ENCODE measurements at regions not wholly inside any gene's neighbourhood (a gene's known extent, or its start where the extent isn't known, plus 50 kb on each side); places are given as distances from the start of the nearest gene placed in this dataset.

DNA sequence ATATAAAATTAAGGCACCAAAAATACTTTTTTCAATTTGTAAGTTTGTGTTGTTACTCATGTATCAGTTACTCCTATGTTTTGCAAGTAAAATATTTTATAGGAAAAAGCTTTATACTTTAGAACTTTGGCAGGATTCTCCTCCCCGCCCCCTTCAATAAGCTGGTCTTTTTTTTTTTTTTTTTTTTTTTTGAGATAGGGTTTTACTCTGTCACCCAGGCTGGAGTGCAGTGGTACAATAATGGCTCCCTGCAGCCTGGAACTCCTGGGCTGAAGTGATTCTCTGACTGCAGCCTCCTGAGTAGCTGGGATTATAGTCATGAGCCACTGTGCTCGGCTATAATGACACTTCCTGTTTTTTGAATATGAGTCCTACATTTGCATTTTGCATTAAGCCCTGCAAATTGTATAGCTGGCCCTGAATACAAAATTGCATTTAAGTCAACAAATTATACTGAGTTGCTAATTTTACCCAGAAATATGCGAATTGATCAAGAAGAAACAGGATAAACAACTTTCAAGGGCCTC is 192.9 kb downstream of the PIK3R1 start:
- no peak for DNase-seq

DNA sequence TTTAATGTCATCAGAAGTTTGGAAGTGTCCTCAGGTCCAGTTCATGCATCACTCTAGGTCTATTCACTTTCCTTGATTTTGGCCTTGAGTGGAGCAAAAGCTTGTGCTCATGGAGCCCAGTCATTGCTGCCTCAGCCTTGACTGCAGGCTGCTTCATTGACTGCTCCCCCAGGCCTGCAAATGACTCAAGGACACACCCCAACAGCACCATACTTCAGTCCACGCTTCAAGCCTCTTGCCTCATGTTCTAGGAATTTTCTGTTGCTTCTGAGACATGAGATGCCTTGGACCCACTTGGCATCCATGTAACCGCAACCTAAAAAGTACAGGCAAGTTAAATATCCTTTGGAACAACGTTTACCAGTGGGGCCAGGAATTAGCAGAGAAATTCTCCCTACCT is 193.7 kb downstream of the PIK3R1 start:
- no peak for DNase-seq

DNA sequence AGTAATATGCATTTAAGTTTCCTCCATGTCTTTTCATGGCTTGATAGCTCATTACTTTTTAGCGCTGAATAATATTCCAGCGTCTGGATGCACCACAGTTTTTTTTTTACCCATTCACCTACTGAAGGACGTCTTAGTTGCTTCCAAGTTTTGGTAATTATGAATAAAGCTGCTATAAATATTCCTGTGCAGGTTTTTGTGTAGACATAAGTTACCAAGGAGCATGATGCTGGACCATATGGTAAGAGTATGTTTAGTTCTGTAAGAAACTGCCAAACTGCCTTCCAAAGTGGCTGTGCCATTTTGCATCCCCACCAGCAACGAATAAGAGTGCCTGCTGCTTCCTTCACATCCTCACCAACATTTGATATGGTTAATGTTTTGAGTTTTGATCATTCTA is 195.6 kb downstream of the PIK3R1 start:
- DNase-seq, result no peak

DNA sequence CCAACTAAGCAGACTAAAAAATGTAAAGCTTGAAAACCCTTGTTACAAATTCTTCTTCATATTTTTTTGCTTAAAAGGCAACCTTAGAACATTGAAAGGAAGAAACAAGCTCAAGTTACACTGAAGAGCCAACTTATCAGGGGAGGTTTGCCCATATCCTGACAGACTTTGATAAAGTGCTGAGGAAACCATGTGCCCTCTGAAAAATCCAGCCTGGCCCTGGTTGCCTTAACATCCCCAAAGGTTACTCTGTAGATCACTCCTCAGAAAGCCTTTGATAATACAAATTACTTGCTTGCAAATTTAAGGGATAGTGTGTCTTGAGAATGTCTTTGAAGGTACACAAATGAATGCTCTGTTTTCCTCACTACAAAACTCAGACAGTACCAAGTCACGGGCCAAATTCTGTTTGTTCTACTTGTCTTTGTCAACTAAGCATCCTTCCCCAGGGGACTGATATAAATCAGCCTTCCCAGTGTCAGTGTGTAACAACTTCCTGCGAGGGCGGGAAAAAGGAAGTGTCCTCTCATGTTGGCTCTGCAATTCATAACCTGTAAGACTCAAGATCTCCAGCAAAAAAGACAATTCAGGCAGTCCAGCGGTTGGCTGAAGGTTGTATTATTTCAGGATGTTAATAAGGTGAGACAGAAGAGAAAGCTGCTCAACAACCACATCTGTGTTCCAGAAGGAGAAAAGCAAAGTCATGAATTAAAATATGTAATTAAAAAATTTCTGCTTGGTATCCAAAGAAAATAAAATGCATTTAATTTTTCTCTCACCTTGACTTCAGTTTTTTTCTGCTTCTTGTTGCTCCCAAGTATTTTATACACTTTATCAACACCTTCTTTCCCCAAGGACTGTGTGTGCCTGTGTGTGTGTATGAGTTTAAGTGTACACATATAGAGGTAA is 199.9 kb downstream of the PIK3R1 start:
- no peak for DNase-seq

DNA sequence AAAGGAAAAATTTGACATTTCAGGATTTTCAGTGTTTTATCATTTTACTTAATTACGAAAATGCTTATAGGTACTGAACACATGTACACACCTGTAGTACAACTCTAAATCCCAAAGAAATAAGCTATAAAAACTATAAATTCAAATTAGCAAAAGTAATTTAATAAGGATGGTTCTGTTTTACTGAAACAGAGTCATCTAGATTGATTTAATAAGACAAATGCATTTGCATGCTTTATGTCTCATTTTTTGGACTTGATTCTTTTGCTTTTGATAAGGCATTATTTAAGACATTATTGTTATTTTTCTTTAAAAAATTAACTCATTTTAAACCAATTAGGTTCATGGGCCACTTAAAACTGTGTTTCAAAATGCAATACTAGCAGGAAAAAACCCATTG is 201.2 kb downstream of the PIK3R1 start:
- DNase-seq, result no peak

DNA sequence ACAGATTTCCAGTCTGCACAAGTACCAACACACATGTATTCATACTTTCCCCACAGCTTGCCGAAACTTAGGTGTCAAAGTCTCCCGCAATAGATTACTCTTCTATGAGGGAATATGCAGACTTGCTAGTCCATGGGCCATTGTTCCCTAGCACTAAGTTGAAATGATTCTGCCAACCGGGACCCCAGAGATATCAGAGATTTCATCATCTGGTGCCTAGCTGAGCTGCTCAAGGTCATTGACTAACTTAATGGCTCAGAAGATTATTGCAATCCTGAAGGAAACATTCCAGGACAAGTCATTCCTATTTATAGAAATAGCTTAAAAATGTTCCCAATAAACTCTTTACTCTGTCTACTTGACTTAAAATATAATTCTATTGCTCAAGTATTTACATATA is 202.6 kb downstream of the PIK3R1 start:
- DNase-seq, result no peak

DNA sequence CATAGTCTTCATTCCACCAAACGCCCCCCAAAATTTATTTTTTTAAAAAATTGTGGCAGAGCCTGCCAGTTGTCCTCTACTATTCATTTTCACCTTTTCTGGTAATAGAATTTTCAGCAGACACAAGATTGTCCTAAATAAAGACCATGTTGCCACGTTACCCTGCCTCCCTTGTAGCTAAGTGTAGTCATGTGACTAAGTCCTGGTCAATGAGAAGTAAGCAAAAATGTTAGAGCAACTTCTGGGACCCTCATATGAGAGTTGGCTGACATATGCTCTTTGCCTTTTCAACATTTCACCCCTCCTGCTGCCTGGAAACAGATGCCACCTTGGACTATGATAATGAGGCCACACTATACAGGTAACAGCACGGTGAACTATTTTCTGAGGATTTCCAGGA is 203.1 kb downstream of the PIK3R1 start:
- DNase-seq, result no peak

DNA sequence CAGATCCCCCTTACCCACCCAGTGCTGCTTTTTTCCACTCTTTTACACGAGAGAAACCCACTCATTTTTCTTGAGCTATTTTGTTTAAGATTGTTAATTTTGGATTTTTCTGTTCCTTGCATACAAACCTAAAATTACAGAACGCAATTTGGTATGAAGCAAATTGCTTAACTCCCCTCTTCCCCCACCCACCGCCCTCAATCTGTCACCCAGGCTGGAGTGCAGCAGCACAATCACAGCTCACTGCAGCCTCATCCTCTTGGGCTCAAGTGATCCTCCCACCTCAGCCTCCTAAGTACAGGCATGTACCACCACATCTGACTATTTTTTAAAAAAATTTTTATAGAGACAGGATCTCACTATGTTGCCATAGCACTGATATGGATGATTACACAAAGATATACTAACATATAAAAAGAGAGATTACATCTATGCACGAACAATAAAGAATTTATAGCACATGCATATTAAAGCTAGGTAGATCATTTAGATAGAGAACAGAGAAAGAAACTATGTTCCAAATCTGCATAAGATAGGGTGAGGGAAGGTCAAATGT is 203.6 kb downstream of the PIK3R1 start:
- no peak for DNase-seq

DNA sequence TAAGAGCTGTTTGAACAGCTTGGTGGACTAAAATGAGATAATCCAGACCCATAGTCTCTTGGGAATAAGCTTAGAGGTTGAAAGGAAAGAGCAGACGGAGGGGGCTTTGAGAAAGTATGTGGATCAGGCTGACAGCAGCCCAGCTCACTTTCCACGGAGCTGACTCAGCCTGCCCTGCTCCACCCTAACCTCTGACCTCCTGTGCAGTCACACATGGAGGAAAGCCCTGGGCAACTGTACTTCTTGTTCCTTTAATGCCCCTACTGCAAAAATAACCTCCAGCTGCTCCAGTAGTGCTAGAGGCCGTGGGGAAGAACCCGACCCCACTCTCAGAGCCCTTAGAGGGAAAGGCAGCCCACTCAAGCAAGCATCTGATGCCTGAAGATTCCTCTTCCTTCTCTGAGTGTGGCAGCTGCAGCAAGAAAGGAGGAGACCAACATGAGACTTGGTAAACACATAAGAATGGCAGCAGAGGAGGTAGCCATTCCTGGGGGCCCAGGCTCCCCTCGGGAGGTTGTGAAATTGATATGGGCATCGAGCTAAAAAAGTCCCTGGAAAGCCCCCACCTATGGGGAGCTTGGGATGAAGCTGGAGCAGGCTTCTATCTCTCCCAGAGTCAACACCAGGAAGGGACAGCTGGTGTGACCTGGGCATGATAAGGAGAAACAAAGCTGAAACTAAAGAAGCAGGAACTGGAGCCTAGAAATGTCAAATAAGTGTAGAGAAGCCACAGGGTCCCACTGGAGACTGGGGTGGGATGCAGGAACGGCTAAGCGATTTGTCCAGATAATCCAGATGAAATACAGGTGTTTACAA is 204.3 kb downstream of the PIK3R1 start:
- no peak for DNase-seq

DNA sequence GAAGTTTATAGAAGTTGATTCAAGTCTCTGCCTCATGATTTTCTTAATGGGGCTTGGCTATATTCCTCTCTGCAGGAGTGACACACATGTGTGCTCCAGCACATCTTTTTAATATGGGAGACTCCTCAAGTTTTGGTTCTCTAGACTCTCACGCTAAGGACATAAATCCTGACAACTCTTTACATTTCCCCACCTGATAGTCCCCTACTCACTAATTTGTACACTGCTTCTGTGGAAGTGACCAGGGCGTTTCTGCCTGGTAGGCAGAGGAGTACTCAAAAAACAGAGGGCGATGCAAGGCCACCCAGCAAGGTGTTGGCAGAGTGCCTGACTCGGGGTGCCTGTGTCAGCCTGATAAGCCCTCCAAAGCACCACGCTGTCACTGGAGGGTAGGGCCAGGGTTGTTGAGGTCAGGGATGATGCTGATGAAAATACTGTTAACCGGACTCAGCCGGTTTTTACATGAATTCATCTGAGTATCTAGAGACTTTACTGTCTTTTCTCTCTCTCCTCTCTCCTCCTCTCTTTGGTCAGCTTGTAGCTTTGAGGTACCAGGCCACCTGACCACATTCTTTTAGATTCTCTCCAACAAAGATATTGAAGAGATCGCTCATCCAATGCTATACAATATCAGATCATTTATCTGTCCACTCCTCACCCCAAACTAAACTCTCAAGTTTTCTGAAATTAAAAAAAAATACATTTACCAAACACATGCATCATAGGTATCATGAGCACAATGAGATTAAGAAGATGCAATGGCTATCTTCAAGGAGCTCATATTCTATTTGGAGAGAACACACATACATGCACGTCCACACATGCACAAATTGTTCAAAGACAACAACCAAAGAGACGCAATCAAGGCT is 205.2 kb downstream of the PIK3R1 start:
- DNase-seq, result no peak

DNA sequence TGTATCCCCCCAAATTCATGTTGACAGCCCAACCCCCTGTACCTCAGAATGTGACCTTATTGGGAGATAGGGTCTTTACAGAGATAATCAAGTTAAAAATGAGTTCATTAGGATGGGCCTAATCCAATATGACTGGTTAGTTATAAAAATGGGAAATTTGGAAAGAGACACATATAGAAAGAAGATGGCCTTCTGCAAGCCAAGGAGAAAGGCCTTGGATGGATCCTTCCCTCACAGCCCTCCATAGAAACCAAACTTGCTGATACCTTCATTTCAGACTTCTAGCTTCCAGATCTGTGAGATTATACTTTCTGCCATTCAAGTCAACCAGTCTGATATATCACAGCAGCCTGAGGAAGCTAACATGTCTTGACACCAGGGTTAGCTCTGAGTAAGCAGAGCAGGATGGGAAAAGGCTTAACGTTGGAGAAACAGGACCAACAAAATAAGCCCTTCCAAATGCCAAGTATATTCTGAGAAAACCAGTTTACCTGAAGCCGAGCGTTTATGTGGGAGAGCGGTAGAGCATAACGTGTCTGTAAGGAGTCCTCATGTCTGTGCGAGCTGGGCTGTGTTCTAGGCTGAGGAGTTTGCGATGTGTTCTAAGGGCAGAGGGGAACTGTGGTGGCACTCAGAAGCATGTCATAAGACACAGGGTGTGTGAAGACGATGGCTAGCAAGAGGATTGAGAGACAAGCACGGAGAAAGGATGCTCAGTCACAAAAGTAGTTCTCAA is 206.1 kb downstream of the PIK3R1 start:
- no peak for DNase-seq

DNA sequence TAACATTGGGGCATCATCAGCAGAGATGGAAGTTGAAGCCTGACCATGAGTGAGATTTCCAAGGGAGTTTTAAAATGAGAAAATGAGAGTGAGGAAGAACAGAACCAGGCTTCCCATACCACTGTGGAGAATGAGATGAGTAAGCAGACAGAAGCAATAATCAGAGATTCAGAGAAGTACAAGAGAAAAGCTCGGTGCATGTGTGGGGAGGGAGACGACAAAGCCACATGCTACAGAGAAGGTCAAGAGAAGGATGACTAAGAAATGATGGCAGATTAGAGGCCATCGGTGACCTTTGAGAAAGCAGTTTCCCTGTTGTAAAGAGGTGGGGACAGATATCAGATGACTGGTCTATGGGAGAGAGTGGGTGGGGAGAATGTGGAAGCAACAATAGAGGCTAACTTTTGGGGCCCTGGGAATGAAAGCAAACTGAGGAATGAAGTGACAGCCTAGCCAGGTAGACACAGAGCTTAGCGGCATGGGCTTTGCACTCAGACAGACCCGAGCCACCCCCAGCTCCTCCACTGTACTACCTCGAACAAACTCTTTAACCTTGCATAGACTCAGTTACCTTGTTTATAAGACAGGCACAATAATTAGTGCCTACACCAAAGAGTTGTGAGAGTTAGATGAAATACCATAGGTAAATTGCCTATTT is 207.7 kb downstream of the PIK3R1 start:
- no peak for DNase-seq

DNA sequence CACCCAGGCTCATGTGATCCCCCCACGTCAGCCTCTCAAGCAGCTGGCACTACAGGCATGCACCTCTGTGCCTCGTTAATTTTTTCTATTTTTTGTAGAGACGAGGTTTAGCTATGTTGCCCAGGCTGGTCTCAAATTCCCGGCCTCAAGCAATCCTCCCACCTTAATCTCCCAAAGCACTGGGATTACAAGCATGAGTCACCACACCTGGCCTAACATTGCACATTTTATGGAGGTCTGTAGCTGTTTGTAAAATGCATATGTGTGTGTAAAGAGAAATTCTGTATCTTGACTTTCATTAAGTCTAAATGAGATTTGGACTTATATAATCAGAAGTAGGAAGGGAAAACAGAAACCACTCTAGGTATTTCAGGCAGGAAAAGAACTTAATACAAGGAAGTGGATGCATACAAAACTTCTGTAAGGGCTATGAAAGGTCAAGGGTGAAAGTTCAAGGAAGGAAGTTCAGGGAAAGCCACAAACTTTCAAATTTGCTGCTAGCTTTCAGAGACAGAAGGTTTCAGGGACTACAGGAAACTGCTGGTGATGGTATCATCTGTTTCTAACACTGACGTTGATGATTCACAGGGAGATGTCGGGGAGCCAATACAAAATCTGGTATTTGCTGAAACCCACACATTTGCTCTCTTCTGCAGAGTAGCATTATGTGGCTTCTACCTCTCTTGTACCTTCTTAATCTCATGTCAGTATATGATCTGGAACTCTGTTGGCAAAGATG is 209.4 kb downstream of the PIK3R1 start:
- DNase-seq, result no peak

DNA sequence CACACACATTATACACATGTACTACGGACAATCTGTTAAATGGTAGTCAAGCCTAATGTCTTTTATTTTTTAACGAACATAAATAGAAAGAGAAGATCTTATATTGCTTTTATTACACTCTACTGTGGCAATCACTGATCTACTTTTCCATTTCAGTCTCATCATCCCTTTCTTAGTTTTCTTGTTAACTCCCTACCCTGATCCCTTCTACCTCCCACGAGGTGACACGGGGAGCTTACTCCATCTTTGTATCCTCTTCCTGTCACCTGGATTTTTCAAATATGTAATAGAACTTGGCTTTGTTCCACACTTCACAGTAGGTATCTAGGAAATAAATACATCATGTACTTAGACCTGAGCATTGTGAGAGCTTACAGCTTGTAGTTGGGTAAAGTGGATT is 211.0 kb downstream of the PIK3R1 start:
- no peak for DNase-seq

DNA sequence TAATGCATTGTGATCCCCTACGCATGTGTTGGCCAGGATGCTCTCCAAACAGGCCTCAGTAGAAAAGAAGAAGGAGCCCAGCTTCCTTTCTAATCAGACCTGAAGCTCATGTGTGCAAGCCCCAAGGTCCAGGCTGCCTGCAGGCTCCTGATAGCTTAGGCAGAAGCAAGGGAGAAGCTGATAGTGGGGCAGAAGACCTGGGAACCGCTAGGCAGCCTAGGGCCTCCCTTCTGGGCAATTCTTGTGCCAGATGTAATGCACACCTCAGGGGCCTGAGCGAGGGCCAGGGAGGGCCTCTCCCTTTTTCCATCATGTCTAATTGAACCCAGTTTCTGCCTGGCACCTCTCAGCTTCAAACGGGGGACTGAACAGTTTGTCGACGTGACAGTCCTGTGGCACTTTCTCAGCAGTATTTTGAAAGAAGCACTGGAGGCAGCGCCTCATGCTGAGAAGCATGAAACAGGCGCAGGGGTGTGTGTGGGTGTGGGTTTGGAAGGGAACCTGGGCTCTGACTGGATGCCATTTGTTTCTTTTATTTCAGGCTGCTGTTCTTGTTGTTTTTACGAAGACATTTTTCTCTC is 212.8 kb downstream of the PIK3R1 start:
- no peak for DNase-seq

DNA sequence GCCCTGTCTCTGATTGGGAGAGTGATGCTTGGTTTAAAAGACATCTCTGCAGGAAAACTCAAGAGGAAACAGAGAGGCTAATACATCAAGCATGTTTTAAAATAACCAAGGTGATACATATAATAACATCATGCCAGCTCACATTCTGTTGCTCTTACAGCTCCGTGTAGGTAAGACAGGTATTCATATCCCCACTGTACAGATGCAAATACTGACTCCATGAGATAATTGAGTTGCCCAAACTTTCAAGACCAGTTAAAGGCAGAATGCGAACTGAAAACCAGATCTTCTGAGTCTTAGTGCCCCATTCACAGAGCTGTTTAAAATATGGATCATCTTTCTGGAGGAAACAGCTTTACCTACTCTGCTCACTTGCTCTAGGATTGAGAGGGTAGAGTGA is 214.0 kb downstream of the PIK3R1 start:
- no peak for DNase-seq

DNA sequence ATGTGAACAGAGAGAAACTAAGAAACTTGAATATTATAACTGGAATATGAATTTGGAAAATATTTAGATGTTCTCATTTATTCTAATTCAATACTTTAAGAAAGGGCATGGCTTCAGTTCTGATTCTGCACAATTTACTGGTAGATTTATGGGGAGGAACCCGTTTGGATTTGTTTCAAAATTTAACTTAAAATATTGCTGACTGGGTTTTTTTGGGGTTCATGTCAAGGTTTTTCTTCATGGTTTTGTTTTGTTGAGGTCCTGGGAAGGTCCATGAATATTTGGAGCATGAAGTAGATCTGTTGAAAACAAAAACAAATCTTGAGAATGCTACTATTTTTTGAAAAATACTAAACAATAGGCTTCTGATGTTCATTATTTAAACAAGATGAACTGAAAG is 214.7 kb downstream of the PIK3R1 start:
- no peak for DNase-seq

DNA sequence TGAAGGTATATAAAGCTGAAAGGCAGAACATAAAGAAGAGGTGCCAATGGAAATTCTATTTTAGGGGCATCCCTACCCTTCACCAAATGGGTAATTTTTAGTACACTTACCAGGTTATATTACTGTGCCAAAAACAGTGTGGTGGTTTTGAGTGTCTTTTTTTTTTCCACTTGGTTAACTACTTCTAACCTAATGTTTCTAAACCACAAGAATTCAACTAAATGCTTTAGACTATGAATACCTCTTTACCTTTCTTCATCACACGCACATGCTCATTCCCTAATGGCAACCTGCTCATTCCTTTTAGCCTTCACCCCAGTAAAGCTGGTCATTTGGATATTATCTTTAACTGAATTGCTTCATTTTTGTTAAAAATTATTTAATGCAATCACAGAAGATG is 215.6 kb downstream of the PIK3R1 start:
- DNase-seq, result peak; percentile 70

DNA sequence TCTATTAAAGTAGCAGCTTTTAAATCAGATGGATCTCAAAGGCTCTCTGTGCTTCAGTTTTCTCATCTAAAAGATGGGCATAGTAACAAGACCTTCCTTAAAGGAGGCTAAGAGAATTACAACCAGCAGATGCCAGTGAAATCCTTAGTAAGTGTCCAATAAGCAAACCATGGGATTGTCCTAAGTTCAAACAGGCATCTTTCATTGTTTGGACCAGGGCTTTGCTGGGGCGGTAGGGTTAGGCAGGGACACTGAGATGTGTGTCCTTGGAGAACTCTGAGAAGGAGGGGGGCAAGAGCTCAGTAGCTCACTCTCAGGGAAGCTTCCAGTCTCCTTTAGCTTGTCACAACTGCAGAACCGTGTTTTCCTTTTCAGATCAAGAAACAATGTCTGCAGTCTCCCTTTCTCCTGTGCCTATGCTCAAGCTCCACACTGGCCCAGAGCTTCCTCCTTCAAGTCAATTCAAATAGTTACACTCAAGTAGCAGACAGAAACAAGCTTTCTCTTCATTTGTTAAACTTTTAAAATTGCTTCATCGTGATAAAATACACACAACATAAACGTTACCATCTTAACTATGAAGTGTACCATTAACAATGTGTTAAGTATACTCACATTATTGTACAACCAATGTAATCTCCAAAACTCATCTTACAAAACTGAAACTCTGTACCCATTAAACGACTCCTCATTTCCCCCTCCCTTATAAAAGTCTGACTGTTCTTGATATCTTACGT is 216.2 kb downstream of the PIK3R1 start:
- no peak for DNase-seq
